ENCODE measurements at regions not wholly inside any gene's neighbourhood (a gene's known extent, or its start where the extent isn't known, plus 50 kb on each side); places are given as distances from the start of the nearest gene placed in this dataset.

DNA sequence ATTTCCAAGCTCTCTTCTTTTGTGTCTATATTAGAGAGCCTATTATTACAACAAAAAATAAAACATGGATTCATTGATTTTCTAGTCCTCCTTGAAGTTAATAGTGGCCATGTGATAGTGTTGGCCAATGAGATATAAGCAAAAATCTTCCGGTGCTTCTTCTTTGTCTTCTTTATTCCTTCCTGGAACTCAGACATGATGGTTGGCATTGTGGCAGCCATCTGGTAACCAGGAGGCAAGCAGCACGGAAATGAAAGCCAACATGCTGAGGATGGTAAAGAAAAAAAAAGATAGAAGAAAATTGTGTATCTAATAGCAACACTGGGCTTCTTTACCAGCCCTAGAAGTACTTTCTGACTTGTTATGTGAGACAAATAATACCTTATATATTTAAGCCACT lies 50.8 kb upstream of the SEL1L start:
- TF ChIP-seq, protein P1, sequence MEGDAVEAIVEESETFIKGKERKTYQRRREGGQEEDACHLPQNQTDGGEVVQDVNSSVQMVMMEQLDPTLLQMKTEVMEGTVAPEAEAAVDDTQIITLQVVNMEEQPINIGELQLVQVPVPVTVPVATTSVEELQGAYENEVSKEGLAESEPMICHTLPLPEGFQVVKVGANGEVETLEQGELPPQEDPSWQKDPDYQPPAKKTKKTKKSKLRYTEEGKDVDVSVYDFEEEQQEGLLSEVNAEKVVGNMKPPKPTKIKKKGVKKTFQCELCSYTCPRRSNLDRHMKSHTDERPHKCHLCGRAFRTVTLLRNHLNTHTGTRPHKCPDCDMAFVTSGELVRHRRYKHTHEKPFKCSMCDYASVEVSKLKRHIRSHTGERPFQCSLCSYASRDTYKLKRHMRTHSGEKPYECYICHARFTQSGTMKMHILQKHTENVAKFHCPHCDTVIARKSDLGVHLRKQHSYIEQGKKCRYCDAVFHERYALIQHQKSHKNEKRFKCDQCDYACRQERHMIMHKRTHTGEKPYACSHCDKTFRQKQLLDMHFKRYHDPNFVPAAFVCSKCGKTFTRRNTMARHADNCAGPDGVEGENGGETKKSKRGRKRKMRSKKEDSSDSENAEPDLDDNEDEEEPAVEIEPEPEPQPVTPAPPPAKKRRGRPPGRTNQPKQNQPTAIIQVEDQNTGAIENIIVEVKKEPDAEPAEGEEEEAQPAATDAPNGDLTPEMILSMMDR (IDR thresholded peaks at IDR 0.05) = no peak
- no peak for TF ChIP-seq POLR2A (IDR thresholded peaks at IDR 0.05)
